ENCODE measurements at regions not wholly inside any gene's neighbourhood (a gene's known extent, or its start where the extent isn't known, plus 50 kb on each side); places are given as distances from the start of the nearest gene placed in this dataset.
"Not testable (repeated sequence)": the region's sequence is repeated elsewhere in the genome, so short reads cannot be mapped to it uniquely, and the experiment has no call there.

DNA sequence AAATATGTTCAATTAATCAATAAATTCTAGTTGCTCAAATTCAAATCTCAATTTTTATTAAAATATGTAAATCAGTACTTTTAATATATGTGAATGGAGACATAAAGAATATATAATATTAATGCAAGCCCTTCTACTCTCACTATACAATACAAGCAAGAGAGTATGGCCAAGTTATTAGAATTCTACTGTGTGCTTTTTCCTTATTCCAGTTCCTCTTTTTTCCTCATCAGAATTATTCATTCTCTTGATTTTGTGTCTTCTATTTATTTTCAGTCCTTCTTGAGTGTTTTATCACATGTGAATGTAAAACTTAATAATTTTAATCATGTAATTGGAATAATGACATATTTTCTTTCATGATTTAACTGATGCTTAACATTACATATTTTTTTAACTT, 276.8 kb downstream of the PCDH20 start:
- no peak for DNase-seq (ENCODE audit: low spot score)

DNA sequence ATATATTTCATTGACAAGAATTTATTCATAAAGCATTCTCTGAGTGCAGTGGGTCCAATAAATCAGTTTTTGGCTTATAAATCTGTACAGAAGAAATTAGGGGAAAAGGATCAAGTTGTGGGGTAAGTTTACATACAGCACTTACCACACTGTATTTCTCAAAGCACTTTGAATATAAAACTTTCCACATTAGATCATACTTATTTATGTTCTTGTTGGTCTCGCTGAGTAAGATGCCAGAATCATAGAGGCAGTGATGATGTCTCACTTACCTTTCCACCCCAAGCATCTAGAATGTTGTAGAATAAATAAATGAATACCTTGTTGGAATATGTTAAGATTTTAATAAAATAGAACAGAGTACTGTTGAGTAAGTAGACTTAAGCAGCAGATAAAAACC, 279.1 kb downstream of the PCDH20 start:
- DNase-seq (ENCODE audit: low spot score), result no peak

DNA sequence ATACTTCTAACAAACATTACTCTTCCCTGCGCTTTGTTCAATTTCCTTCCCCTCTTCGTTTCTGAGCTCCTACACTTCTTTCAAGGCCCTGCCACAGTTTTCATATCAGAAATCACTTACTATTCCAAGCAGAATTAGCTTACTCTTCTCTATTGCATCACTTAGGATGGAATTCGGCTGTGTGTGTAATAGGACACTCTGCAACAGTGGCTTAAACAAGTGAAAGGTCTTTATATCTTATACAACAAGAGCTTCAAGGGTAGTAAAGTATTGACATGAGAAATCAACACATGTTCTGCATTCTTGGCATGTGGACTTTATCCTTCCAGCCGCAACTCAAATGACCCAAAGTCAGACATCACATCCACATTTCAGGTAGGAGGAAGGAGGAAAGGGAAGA, 279.6 kb downstream of the PCDH20 start:
- no peak for DNase-seq (ENCODE audit: low spot score)

- DNase-seq (ENCODE audit: low spot score), result no peak
Observed at GRCh38 chr13:61135583-61135982, 280.1 kb downstream of the PCDH20 start.

GRCh38 chr13:61128850-61129645, 286.6 kb downstream of the PCDH20 start:
- no peak for DNase-seq (ENCODE audit: low spot score)

DNA sequence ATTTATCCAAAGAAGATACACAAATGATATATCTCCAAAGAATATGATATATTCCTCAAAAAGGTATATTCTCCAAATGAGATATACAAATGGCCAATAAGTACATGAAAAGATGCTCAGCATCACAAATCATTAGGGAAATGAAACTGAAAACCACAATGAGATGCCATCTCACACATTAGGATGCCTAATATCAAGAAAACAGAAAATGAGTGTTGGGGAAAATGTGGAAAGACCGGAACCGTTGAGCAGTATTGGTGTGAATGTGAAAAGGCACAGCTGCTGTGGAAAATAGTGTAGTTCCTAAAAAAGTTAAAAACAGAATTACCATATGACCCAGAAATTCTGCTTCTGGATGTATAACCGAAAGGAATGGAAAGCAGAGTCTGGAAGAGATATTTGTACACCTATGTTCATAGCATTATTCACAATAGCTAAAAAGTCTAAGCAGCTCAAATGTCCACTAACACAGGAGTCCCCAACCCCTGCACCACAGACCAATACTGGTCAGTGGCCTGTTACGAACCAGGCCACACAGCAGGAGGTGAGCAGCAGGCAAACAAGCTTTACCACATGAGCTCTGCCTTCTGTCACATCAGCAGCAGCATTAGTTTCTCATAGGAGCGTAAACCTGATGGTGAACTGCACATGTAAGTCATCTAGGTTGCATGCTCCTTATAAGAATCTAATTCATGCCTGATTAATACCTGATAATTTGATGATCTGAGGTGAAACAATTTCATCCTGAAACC, 291.9 kb downstream of the PCDH20 start:
- no peak for DNase-seq (ENCODE audit: low spot score)

- no peak for DNase-seq (ENCODE audit: low spot score)
Observed at GRCh38 chr13:61113140-61113658, 302.4 kb downstream of the PCDH20 start.

DNA sequence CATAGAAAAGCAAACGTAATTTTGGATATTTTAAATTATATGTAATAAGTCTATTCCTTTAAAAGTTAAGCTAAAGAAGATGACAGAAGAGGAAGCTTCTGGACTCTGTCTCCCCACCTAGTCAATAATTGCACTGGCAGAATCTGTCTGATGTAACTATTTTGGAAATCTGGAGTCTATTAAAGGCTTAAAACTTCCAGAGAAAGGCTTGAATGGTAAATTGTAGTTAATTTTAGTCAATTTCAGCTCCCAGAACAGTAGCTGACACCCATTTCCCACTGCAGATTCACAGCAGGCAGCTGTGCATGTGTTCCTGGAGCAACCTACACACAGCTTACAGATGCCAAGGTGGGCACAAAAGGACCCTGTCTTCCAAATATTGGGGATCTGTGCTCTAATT, 304.1 kb downstream of the PCDH20 start:
- no peak for DNase-seq (ENCODE audit: low spot score)

- no peak for DNase-seq (ENCODE audit: low spot score)
Observed at GRCh38 chr13:61110732-61111131, 304.9 kb downstream of the PCDH20 start.

- no peak for DNase-seq (ENCODE audit: low spot score)
Observed at GRCh38 chr13:61109741-61110140, 305.9 kb downstream of the PCDH20 start.

DNA sequence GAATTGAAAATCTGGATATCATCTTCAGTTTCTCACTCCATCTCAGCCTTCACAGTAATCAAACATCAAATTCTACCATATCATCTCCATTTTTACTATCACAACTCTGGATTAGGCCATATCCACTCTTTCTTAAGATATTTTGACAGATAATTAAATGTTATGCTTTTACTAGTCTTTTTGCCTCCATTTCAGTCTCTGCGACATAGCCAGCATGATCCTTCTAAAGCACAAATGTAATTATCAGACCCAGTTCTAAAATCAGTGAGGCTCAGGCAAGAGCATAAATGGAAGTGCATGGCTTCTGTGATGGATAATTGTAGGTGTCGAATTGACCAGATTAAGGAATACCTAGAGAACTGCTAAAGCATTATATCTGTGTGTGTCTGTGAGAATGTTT, 307.7 kb downstream of the PCDH20 start:
- no peak for DNase-seq (ENCODE audit: low spot score)

DNA sequence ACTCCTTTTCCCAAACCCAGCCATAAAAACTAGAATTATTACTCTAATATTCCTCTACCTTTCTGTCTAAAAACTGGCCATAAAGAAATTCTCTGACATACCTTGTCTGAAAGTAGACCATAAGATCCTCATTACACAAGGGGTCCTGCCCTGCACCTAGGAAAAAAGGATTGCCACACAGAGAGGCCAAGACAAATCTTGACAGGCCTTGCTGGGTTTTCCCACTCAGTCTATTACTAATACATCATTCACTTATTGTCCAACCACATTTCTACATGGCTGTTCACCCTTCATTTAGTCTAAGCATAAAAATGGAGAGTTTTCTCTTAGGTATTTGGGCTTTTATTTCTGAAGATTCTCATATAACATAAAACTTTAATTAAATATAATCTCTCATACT, 319.8 kb downstream of the PCDH20 start:
- DNase-seq (ENCODE audit: low spot score), result no peak

DNA sequence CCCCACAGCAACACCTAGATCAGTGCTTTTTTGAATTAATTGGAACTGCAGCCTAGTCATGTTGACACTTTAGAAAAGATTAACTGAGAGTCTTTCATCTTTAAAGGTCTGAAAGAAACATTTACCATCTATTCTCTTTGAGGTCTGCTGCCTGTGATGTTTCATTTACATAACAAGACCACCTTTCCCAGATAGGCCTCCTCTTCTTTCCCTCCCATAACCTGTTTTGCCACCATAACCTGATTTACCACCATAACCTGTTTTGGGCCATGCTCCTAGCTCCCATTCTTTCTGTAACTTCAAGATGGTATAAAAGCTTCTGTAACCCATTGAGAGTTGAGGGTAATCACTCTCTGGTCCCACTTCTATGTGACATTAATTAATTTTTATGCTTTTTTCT, 320.8 kb downstream of the PCDH20 start:
- DNase-seq (ENCODE audit: low spot score), result no peak

DNA sequence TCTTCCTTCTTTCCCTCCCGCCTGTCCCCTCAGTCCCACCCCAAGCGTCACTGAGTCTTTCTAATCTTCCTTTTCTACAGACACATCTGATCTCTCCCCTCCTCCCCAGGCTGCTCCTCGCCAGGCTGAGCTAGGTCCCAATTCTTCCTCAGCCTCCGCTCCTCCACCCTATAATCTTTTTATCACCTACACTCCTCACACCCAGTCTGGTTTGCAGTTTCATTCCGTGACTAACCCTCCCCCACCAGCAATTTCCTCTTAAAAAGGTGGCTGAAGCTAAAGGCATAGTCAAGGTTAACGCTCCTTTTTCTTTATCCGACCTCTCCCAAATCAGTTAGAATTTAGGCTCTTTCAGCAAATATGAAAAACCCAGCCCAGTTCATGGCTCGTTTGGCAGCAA, 325.8 kb downstream of the PCDH20 start:
- DNase-seq (ENCODE audit: low spot score), result not testable (repeated sequence)

DNA sequence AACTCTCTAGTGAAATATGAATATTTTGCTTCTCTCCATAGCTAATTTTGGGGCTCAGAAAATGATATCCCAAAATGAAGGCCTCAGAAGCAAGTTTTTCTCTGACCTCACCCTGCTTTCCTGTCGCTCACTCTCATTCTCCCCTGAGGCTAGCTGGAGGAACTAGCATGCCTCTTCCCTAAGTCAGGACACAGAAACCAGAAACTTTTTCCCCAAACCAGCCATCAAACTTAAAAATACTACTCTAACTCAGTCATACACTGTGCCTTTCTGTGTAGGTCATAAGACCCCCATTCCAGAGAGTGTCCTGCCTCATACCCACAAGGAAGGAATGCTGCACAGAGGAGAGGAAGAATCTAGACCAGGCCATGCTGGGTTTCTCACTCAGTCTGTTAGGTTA, 329.6 kb downstream of the PCDH20 start:
- no peak for DNase-seq (ENCODE audit: low spot score)

DNA sequence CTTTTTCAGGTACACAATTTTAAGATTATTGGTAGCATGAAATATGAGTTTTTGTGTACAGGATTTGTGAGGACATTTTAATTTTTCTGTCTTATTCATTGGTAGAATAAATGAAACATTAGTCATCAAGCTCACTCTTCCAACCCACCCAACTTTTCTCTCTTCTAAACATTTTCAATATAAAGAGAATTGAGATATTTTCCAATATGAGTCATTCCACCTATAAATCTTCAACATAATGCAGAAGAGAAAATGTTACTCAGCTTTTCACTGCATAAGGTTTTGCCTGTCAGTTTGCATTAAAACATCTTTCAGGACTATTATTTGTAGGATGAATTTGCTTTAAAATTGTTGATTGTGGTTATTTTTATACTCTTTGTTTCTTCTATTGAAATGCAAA, 330.7 kb downstream of the PCDH20 start:
- no peak for DNase-seq (ENCODE audit: low spot score)

DNA sequence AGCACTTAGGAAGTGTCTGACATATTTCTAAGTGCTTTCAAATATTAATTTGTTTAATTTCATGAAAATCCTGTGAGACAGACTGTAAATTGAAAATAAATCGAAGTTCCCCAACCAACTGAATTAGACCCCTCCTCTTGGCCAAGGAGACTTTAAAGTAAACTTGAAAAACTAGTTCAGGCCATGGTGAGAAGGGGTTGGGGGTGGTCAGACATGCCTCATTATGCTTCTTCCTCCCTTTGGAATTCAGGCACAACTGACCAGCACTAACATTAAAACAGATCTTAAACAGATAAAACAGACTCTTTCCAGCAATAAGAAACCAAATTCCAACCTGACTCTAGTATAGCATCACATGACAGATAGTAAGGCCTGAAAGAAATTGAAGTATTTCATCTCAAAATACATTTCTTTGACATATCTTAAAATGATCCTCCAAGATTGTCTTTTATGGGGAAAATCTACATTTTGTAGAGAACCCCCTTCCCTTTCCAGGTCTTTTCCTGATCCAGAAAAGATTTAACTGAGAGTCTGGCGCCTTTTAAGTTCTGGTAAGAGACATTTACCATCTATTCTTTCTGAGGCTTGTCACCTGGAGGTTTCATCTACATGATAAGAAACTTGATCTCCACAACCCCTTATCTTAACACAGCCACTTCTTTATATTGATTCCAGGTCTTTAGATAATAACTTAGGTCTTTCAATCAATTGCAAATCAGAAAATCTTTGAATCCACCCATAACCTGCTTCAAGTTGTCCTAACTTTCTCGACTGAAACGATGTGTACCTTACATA, 336.5 kb downstream of the PCDH20 start:
- no peak for DNase-seq (ENCODE audit: low spot score)

DNA sequence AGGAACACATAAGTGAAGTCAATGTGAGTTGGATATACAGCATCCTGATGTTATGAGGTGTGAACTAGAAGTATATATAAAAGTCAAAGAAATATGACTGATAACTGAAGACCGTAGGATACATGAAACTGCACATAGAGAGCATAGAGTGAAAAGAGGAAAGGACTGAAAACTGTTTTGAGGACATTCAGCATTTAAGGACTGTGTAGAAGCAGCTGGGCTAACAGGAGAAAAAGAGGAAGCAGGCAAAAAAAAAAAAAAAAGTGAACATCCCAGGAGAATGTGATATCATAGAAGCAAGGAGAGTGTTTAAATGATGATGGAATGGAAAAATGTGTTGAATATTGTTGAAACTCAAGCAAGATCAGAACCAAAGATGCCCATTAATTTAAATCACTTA, 363.5 kb downstream of the PCDH20 start:
- no peak for DNase-seq (ENCODE audit: low spot score)

DNA sequence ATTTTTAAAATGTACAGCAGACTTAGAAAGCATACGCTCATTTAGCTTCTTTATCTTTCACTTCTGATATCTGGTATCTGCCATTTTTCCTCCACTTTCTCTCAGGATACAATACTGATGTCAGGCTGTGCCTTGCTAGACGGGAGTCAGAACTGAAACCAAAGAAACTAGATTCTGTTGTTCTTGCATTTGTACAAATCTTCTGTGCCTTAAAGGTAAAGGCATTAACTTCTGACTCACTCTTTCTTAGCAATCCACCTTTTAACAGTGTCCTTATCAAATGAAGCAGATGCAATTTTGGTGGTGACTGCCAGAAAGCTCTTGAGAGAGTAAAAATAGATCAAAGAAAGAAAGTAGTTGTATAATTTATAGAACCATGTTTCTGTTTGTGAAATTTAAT, 370.4 kb downstream of the PCDH20 start:
- DNase-seq (ENCODE audit: low spot score), result no peak

- DNase-seq (ENCODE audit: low spot score), result no peak
Observed at GRCh38 chr13:61040181-61040580, 375.5 kb downstream of the PCDH20 start.

- DNase-seq (ENCODE audit: low spot score), result no peak
Observed at GRCh38 chr13:61039302-61039701, 376.3 kb downstream of the PCDH20 start.

DNA sequence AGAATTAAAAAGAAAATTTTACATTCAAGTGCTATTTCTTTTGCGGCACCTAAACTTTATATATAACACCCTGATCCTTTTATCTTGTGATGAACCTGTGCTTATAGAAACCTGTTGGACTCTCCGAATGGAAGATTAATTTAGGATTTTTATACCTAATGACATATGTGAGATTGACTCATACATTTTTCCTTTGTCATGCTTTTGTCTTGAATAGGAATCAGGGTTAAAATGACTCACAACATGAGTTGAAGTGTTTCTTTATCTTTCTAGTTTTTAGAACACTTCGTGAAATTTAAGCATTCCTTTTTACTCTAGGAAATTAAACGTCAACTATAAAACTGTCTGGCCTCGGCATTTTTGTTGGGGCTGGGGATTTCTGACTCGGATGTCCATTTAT, 378.9 kb downstream of the PCDH20 start:
- no peak for DNase-seq (ENCODE audit: low spot score)

GRCh38 chr13:61030445-61030844, 385.2 kb downstream of the PCDH20 start:
- DNase-seq (ENCODE audit: low spot score), result no peak

Measured in HuH-7.5 (cell line).